Neural cell (in vitro differentiated cells): ENCODE measurements at regions not wholly inside any gene's neighbourhood (a gene's known extent, or its start where the extent isn't known, plus 50 kb on each side); places are given as distances from the start of the nearest gene placed in this dataset.

ENCODE experiments used
- H2AFZ ChIP-seq: fragments of 200-600, 300-800 bp; sonication (generic), shearing (Covaris generic); 2 replicates; pipeline ENCODE4 v1.6.0; 2014; ENCODE audit warnings: low read depth, mild to moderate bottlenecking, antibody characterized with exemption, low read length, moderate library complexity
- H3F3A ChIP-seq: fragments of 200-600 bp; shearing (Covaris generic); 2 replicates; pipeline ENCODE4 v1.6.1; 2016; ENCODE audit warnings: mild to moderate bottlenecking, moderate library complexity, mixed read lengths, antibody characterized with exemption, low read length; ENCODE audit not compliant: insufficient read depth, poor library complexity, severe bottlenecking
- H3K27ac ChIP-seq: fragments of 200-600, 300-800 bp; sonication (generic), shearing (Covaris generic); 2 replicates; pipeline ENCODE4 v1.5.1; 2014; ENCODE audit warnings: mild to moderate bottlenecking, low read length, moderate library complexity
- H3K27me3 ChIP-seq: fragments of 300-800, 200-600 bp; sonication (generic), shearing (Covaris generic); 2 replicates; pipeline ENCODE4 v1.6.0; 2014; ENCODE audit warnings: mild to moderate bottlenecking, low read depth, low read length, moderate library complexity; ENCODE audit not compliant: insufficient read depth
- H3K36me3 ChIP-seq: fragments of 300-800, 200-600 bp; sonication (generic), shearing (Covaris generic); 2 replicates; pipeline ENCODE4 v1.5.1; 2014; ENCODE audit warnings: mild to moderate bottlenecking, antibody characterized with exemption, low read length, moderate library complexity; ENCODE audit not compliant: insufficient read depth
- H3K4me2 ChIP-seq: fragments of 300-800, 200-600 bp; sonication (generic), shearing (Covaris generic); 2 replicates; pipeline ENCODE4 v1.6.0; 2014; ENCODE audit warnings: mild to moderate bottlenecking, low read length
- H3K4me3 ChIP-seq: fragments of 300-800, 200-600 bp; sonication (generic), shearing (Covaris generic); 2 replicates; pipeline ENCODE4 v1.5.1; 2014; ENCODE audit warnings: mild to moderate bottlenecking, low read length, moderate library complexity
- H3K79me2 ChIP-seq: fragments of 200-600 bp; shearing (Covaris generic); replicated peaks from 2 replicates; pipeline ENCODE4 v1.6.0; 2014; ENCODE audit warnings: mild to moderate bottlenecking, low read length, moderate library complexity; ENCODE audit not compliant: insufficient read depth
- H3K9ac ChIP-seq: fragments of 300-800, 200-600 bp; sonication (generic), shearing (Covaris generic); 2 replicates; pipeline ENCODE4 v1.6.1; 2016; ENCODE audit warnings: mild to moderate bottlenecking, low read length, mixed read lengths
- H3K9me2 ChIP-seq: fragments of 200-600 bp; shearing (Covaris generic); 2 replicates; pipeline ENCODE4 v1.6.1; 2016; ENCODE audit warnings: mild to moderate bottlenecking, low read length, mixed read lengths; ENCODE audit not compliant: insufficient read depth
- H3K9me3 ChIP-seq: fragments of 200-600, 300-800 bp; sonication (generic), shearing (Covaris generic); 2 replicates; pipeline ENCODE4 v1.6.1; 2016; ENCODE audit warnings: mild to moderate bottlenecking, mixed run types, low read length, moderate library complexity, mixed read lengths
- H4K20me1 ChIP-seq: fragments of 200-600 bp; shearing (Covaris generic); 2 replicates; pipeline ENCODE4 v1.6.1; 2016; ENCODE audit warnings: mild to moderate bottlenecking, mixed run types; ENCODE audit not compliant: insufficient read depth
- CTCF ChIP-seq: fragments of 450-650 bp; IDR thresholded peaks from 2 replicates; pipeline ENCODE4 v1.5.1; 2014; ENCODE audit warnings: antibody characterized with exemption, mild to moderate bottlenecking, moderate library complexity; ENCODE audit not compliant: poor library complexity, severe bottlenecking
- EP300 ChIP-seq: fragments of 450-650 bp; conservative IDR thresholded peaks from 2 replicates; pipeline ENCODE4 v1.6.1; 2014; ENCODE audit warnings: antibody characterized with exemption, mild to moderate bottlenecking, moderate library complexity; ENCODE audit not compliant: poor library complexity, severe bottlenecking
- MXI1 ChIP-seq: fragments of 450-650 bp; conservative IDR thresholded peaks from 2 replicates; pipeline ENCODE4 v1.6.1; 2014; ENCODE audit warnings: antibody characterized with exemption, mild to moderate bottlenecking; ENCODE audit not compliant: poor library complexity, severe bottlenecking
- POLR2AphosphoS5 ChIP-seq: IDR thresholded peaks from 2 replicates; pipeline ENCODE4 v1.6.1; 2012
- RAD21 ChIP-seq: fragments of 450-650 bp; conservative IDR thresholded peaks from 2 replicates; pipeline ENCODE4 v1.6.1; 2014; ENCODE audit warnings: antibody characterized with exemption, mild to moderate bottlenecking, moderate library complexity
- REST ChIP-seq: IDR thresholded peaks from 2 replicates; pipeline ENCODE4 v1.6.1; 2012; ENCODE audit warnings: borderline replicate concordance
- SMC3 ChIP-seq: fragments of 450-650 bp; conservative IDR thresholded peaks from 2 replicates; pipeline ENCODE4 v1.6.1; 2014; ENCODE audit warnings: antibody characterized with exemption, mild to moderate bottlenecking, moderate library complexity; ENCODE audit not compliant: poor library complexity
- TAF1 ChIP-seq: IDR thresholded peaks from 2 replicates; pipeline ENCODE4 v1.6.1; 2012; ENCODE audit warnings: low read depth

- Histone ChIP-seq H3F3A (no peaks in the 10 kb centered on the region), H3K4me2 (no peak overlapping the region), H4K20me1 (no peaks in the 10 kb centered on the region), H3K4me3 (no peak overlapping the region), H3K27ac (no peak overlapping the region), H3K27me3 (no peaks in the 10 kb centered on the region), H3K9me3 (no peaks in the 10 kb centered on the region), H3K79me2 (no peaks in the 10 kb centered on the region), H3K9me2 (no peaks in the 10 kb centered on the region), H2AFZ (no peak overlapping the region), H3K36me3 (no peaks in the 10 kb centered on the region), H3K9ac (no peak overlapping the region)
- TF ChIP-seq RAD21, result no peak
- TF ChIP-seq EP300, result no peak
- no peak for TF ChIP-seq CTCF
- no peak for TF ChIP-seq TAF1
- TF ChIP-seq REST, result no peak
- TF ChIP-seq MXI1, result no peak
These were observed 1794.7 kb upstream of the PIK3C3 start for GRCh38 chr18:40160361-40160760.

GRCh38 chr18:40159141-40160017, 1795.7 kb upstream of the PIK3C3 start:
- H3K27ac ChIP-seq, result no peak overlapping the region
- no peaks in the 10 kb centered on the region for H3K36me3 ChIP-seq
- H4K20me1 ChIP-seq, result no peaks in the 10 kb centered on the region
- no peaks in the 10 kb centered on the region for H3F3A ChIP-seq
- H3K9me3 ChIP-seq, result no peaks in the 10 kb centered on the region
- no peaks in the 10 kb centered on the region for H3K79me2 ChIP-seq
- no peaks in the 10 kb centered on the region for H3K27me3 ChIP-seq
- H3K4me2 ChIP-seq, result no peak overlapping the region
- peak; percentile 67 for TF ChIP-seq SMC3
- no peak for TF ChIP-seq POLR2AphosphoS5
- TF ChIP-seq RAD21, result peak; percentile 77
- peak; percentile 71 for TF ChIP-seq CTCF
- no peak overlapping the region for H3K9ac ChIP-seq
- H2AFZ ChIP-seq, result no peak overlapping the region
- H3K4me3 ChIP-seq, result no peak overlapping the region
- H3K9me2 ChIP-seq, result no peaks in the 10 kb centered on the region
